ENCODE measurements at regions not wholly inside any gene's neighbourhood (a gene's known extent, or its start where the extent isn't known, plus 50 kb on each side); places are given as distances from the start of the nearest gene placed in this dataset.

DNA sequence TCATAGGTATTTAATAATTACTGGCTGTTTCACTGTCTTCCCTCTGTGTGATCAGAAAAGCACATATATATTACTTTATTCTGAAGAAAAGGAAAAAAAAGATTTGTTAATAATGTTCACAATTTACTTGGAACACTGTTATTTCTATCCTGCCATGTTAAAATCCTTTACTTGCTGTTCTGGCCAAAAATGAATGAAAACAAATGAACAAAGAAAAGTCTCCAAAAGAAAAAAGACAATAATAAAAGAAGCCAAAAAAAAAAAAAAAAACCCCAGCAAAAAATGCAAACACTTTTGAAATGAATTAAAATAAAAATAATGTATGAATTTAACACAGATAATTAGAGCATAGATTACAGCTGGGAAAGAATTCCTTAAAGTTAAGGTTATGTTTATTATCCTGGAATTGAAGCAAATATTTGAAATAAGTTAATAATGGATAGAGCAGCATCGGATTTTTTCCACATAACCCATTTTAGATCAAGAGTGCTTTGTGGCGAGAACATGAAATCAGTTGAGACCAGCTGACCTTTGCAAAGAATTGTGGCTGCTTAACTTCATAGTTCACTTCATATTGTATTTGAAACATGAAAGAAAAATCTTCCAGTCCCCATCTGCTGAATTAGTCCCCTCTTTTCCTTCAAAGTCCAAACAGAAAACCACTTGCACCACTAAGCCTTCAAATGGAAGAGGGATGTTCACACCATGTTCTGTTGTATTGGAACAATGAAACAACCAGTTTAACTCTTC is 444.8 kb downstream of the ADAMTS20 start:
- Histone ChIP-seq H3K9me3 (ENCODE audit: control insufficient read depth, low read depth, low read length) (no peaks in the 10 kb centered on the region), H4K8ac (replicated peaks; ENCODE audit: insufficient read length, low read depth, low read length) (no peak overlapping the region), H3K23ac (ENCODE audit: insufficient read length, low read depth, low read length) (no peak overlapping the region), H3K27ac (ENCODE audit: insufficient read length, low read depth, low read length) (no peak overlapping the region), H3K79me2 (ENCODE audit: insufficient read depth, low read length) (no peaks in the 10 kb centered on the region), H2BK20ac (ENCODE audit: low read depth, low read length, poor library complexity, severe bottlenecking) (no peak overlapping the region), H2BK12ac (ENCODE audit: insufficient read length, low read depth, low read length) (no peak overlapping the region), H3K14ac (ENCODE audit: insufficient read depth, low read length) (no peak overlapping the region), H4K91ac (ENCODE audit: insufficient read length, low read depth, low read length) (no peak overlapping the region), H3K56ac (ENCODE audit: insufficient read length, low read depth, low read length) (no peak overlapping the region), H2AK5ac (ENCODE audit: insufficient read length, low read length) (no peak overlapping the region), H3T11ph (ENCODE audit: low read length) (no peak overlapping the region), H4K20me1 (ENCODE audit: control insufficient read depth, insufficient read depth, insufficient read length) (no peaks in the 10 kb centered on the region), H2AFZ (ENCODE audit: low read length) (no peak overlapping the region), H3K27me3 (ENCODE audit: insufficient read depth, low read length) (no peaks in the 10 kb centered on the region), H3K18ac (ENCODE audit: insufficient read length, low read depth, low read length) (no peak overlapping the region), H3K79me1 (ENCODE audit: insufficient read depth, low read depth, low read length, poor library complexity, severe bottlenecking) (no peaks in the 10 kb centered on the region), H3K4me1 (ENCODE audit: insufficient read depth, low read length) (0 out of 2 replicates have a peak, but pooled peaks cover 4% of the 10 kb centered on the region), H3K4ac (ENCODE audit: low read depth, low read length) (no peak overlapping the region), H4K5ac (ENCODE audit: insufficient read length, low read depth, low read length) (no peak overlapping the region), H2BK5ac (ENCODE audit: insufficient read length, low read length) (no peak overlapping the region), H3K4me2 (ENCODE audit: insufficient read depth, insufficient read length, low read length) (no peak overlapping the region), H3K9ac (ENCODE audit: extremely low read depth, insufficient read length, low read length) (no peak overlapping the region), H3K23me2 (ENCODE audit: insufficient read length, low read depth, low read length, poor library complexity, severe bottlenecking) (no peaks in the 10 kb centered on the region), H2BK15ac (ENCODE audit: low read depth, low read length) (no peak overlapping the region), H2BK120ac (ENCODE audit: low read depth, low read length, poor library complexity, severe bottlenecking) (no peak overlapping the region)
- WGBS (ENCODE audit: extremely low coverage, insufficient read length, low lambda C conversion rate) = no CpG with 5 or more reads among the region's 2 CpGs
- Mint-ChIP-seq H3K4me1 (peaks cover 20 to 24% of the 10 kb centered on the region in 2 experiments), H3K27me3 (ENCODE audit: low read depth) (no peaks in the 10 kb centered on the region; the same call in none of the 2 replicates), H3K9me3 (no peaks in the 10 kb centered on the region), H3K36me3 (ENCODE audit: insufficient read depth in 1 of 3, low read depth in 3 of 3) (no peaks in the 10 kb centered on the region), H3K4me3 (no peak overlapping the region), H3K27ac (no peak overlapping the region)
- DNase-seq = no peak
- TF ChIP-seq, protein P1, sequence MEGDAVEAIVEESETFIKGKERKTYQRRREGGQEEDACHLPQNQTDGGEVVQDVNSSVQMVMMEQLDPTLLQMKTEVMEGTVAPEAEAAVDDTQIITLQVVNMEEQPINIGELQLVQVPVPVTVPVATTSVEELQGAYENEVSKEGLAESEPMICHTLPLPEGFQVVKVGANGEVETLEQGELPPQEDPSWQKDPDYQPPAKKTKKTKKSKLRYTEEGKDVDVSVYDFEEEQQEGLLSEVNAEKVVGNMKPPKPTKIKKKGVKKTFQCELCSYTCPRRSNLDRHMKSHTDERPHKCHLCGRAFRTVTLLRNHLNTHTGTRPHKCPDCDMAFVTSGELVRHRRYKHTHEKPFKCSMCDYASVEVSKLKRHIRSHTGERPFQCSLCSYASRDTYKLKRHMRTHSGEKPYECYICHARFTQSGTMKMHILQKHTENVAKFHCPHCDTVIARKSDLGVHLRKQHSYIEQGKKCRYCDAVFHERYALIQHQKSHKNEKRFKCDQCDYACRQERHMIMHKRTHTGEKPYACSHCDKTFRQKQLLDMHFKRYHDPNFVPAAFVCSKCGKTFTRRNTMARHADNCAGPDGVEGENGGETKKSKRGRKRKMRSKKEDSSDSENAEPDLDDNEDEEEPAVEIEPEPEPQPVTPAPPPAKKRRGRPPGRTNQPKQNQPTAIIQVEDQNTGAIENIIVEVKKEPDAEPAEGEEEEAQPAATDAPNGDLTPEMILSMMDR (conservative IDR thresholded peaks at IDR 0.05) = no peak
